GM18951 (cell line): ENCODE measurements at regions not wholly inside any gene's neighbourhood (a gene's known extent, or its start where the extent isn't known, plus 50 kb on each side); places are given as distances from the start of the nearest gene placed in this dataset.
"Not testable (repeated sequence)": the region's sequence is repeated elsewhere in the genome, so short reads cannot be mapped to it uniquely, and the experiment has no call there.

Source experiments
- POLR2A ChIP-seq: IDR thresholded peaks from 4 replicates; pipeline ENCODE4 v1.6.1; 2011; ENCODE audit warnings: mild to moderate bottlenecking; ENCODE audit not compliant: insufficient read length, insufficient read depth; ENCODE audit errors: extremely low read depth
- in situ Hi-C: fragments of 300-500 bp; cut with MboI; formaldehyde crosslinking; loops from one replicate; pipeline ENCODE4 v1.12.0; 2022; ENCODE audit warnings: low sequenced_read_pairs, mixed read lengths, inconsistent platforms; ENCODE audit not compliant: unreplicated experiment

GRCh38 chr4:8723222-8723980 is 130.8 kb downstream of the CPZ start:
- TF ChIP-seq POLR2A = no peak
- in situ Hi-C loops = no loop called here

GRCh38 chr4:8722556-8722955 is 130.0 kb downstream of the CPZ start:
- TF ChIP-seq POLR2A = no peak
- in situ Hi-C loops = no loop called here

GRCh38 chr4:8721621-8722020 is 129.1 kb downstream of the CPZ start:
- in situ Hi-C loops = no loop called here
- no peak for TF ChIP-seq POLR2A

GRCh38 chr4:8719421-8719820 is 126.9 kb downstream of the CPZ start:
- in situ Hi-C loops = no loop called here
- TF ChIP-seq POLR2A = no peak

- in situ Hi-C loops = not testable (repeated sequence)
These were observed 124.9 kb downstream of the CPZ start for GRCh38 chr4:8717470-8717869.

GRCh38 chr4:8710946-8711345 is 118.4 kb downstream of the CPZ start:
- no peak for TF ChIP-seq POLR2A
- in situ Hi-C loops = no loop called here

GRCh38 chr4:8710416-8710815 is 117.9 kb downstream of the CPZ start:
- in situ Hi-C loops = no loop called here
- TF ChIP-seq POLR2A = no peak

GRCh38 chr4:8709729-8710360 is 117.3 kb downstream of the CPZ start:
- in situ Hi-C loops = no loop called here

GRCh38 chr4:8709050-8709728 is 116.6 kb downstream of the CPZ start:
- no peak for TF ChIP-seq POLR2A
- in situ Hi-C loops = no loop called here

More at GRCh38 chr4:8709729-8710360, 117.3 kb downstream of the CPZ start:
- TF ChIP-seq POLR2A = no peak

GRCh38 chr4:8708401-8709021 is 115.9 kb downstream of the CPZ start:
- no peak for TF ChIP-seq POLR2A

GRCh38 chr4:8707045-8707781 is 114.6 kb downstream of the CPZ start:
- in situ Hi-C loops = no loop called here
- no peak for TF ChIP-seq POLR2A

More at GRCh38 chr4:8708401-8709021, 115.9 kb downstream of the CPZ start:
- in situ Hi-C loops = no loop called here

- in situ Hi-C loops = no loop called here
- TF ChIP-seq POLR2A = no peak
These were observed 113.9 kb downstream of the CPZ start for GRCh38 chr4:8706216-8707044.
